Left hindlimb (tissue), 1 donor: ENCODE measurements at regions not wholly inside any gene's neighbourhood (a gene's known extent, or its start where the extent isn't known, plus 50 kb on each side); places are given as distances from the start of the nearest gene placed in this dataset.
"Not testable (repeated sequence)": the region's sequence is repeated elsewhere in the genome, so short reads cannot be mapped to it uniquely, and the experiment has no call there.

Source experiments
- DNase-seq: peaks from one replicate; pipeline ENCODE4 v3.0.0-alpha.2; 2018

DNA sequence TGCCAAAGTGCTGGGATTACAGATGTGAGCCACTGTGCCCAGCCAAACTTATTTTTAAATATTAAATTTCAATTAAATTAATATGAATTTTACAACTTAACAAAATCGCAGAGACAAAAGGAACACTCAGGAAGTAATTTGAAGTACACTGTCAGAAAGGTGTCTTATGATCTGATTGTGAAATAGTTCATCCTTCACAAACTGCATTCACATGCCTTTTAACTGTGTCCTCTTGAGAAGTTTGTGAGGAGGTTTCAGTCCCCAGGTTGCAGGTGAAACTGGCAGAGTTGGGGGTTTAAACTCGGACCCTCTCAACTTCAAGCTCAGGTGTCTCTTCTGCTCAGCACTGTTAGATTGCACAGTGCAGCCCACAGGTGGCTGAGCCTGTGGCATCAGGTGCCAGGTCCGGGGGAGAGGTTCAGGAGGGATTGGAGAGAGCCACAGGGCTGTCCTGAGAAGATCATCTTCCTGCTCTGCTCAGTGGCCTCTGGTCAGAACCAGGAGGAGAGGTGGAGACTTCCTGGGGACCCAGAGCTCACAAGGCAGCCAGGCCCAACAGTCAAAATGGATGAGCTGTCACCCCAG, 152.3 kb upstream of the RAB4A start:
- no peak for DNase-seq

DNA sequence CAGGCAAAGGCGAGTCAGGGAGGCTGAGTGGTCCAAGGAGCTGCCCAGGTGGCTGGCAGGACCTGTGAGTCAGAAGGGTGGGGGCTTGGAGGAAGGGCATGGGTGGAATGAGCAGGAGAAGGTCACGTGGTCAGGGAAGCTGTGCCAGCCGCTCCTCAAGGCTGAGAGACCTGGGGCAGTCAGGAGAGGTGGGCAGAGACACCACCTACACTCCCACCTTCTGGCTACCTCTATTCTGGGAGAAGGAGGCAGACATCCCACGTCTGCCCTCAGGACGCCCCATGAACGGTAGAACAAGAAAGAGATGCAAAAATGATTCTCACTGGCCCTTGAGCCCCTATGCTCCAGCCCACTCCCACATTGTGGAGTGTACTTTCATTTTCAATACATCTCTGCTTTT, 151.8 kb upstream of the RAB4A start:
- DNase-seq = no peak

DNA sequence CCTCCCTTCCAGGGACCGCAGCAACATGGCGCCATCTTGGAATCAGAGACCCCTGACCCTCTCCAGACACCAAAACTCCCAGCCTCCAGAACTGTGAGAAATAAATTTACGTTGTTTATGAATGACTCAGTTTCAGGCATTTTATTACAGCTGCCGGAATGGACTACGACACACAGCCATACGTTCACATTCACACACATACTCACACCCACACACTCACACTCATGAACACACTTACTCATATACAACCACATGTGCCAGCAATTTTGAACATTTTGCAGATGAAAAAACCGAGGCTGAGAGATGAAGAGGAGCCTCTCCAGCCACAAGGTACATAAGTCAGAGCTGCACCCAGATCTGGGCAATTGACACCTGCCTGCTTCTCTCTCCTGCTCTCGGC, 151.0 kb upstream of the RAB4A start:
- DNase-seq = no peak

DNA sequence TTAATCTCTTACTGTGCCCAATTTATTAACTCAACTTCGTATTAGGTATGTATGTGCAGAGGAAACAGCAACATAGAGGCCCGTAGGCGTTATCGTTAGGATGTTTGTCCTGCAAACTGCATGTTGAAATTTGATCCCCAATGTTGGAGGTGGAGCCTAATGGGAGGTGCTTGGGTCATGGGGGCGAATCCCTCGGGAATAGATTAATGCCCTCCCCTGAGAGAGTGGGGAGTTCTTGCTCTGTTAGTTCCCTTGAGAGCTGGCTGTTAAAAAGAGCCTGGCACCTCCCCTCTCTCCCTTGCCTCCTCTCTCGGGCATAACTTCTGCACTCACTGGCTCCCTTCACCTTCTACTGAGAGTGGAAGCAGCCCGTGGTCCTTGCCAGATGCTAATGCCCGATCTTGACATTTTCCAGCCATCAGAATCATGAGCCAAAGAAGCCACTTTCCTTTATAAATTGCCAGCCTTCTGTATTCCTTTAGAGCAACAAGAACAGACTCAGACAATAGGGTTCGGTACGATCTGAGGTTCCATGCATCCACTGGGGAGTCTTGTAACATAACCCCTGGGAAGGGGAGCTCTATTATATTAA, 149.0 kb upstream of the RAB4A start:
- no peak for DNase-seq

DNA sequence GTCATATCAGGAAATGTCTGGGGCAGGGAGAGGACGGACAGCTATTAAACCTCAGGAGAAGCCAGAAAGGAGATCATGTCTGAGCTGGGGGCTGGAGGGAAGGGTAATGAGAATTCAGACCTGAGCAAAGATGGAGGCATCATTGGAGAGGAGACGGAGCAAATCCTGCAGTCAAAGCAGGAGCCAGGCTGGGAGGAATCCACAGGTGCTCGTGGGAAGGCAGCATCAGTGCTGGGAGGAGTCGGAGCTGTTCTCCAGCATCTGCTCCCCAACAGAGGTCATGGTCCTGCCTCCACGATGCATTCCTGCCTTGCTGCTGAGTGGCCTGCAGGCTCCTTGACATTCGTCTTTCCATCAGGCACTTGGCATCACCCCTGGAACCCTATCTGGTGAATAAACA, 148.3 kb upstream of the RAB4A start:
- no peak for DNase-seq

DNA sequence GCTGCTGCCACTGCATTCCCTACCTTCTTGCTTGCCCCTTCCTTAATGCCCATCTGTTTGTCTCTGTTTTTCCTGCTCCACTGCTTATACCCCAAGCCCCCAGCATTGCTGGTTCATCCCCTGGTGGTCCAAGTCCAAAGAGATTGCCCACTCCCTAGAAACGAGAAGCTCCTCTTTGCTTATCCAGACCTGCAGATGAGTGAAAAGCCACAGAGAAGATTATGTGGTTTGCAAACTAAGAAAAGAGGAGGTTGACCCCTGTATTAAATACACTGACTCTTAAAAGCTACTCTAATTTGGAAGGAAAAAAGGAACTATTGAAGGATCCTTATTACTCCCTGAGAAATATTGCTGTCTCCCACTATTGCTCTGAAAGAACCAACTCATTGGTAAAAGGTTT, 146.8 kb upstream of the RAB4A start:
- DNase-seq = no peak

DNA sequence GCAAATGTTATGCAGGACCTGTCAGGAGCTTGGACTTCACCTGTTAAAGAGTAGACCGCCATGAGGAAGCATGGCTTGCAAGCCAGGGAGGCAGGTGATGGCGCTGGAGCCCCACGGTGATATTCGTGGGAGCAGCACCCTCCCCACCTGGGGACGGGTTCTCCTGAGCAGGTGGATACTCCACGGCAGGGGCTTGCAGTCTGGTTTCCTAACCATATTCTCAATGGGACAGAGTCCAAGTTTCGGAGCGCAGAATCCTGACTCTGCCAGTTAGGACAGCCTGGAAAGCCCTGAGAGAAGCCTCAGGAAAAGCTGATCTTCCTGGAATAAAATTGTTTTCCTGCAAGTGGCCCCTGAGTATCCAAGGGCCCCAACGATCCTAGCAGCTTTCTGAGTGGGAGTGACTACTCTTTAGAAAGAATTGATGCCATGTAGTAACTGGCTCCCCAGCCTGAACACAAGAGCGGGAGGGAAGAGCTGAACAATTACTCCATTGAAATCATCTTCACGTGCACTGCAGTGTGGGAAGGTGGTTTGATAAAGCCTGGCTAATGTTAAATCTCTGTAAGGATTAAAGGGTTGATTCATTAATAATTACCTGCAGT, 146.3 kb upstream of the RAB4A start:
- DNase-seq = no peak

DNA sequence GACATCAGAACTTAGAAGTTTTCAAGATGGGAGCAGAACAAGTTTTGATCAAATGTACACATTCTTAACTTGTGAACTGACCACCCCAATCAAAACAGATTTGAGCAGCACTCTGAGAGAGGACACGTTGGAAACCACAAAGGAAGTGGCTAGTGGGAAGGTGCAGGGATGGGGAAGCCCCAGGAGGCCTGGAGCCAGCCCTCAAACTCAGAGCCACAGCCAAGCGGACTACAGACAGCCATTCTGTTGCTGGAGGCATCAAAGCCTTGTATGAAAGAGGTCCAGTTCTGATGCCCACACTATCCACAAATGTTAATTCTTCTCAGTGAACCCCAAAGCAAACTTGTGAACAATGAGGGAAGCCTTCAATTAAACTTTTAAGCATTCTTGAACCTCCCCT, 143.6 kb upstream of the RAB4A start:
- no peak for DNase-seq

DNA sequence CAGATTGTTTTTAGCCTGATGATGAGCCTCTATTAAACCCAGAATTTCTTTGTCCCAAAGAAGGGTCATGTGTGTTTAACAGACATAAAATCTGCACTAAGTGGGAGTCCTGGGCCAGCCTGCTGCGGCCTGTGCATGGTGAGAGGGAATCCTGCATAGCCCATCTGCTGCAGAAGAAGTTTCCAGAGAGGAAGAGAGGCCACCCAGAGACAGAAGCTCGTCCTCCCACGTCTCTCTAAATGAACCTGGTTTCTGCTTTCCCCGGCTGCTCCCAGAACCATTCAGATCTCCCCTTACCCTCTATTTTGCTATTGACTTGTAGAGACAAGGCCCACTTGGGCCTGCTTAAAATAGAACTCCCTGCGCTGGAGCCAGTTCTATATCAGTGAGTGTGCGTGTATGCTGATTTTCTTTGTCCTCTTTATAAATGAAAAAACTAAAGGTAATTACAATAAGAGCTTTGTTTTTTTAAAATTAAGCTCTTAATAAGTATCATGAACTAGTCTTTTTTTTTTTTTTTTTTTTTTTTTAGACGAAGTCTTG, 142.8 kb upstream of the RAB4A start:
- DNase-seq = no peak

DNA sequence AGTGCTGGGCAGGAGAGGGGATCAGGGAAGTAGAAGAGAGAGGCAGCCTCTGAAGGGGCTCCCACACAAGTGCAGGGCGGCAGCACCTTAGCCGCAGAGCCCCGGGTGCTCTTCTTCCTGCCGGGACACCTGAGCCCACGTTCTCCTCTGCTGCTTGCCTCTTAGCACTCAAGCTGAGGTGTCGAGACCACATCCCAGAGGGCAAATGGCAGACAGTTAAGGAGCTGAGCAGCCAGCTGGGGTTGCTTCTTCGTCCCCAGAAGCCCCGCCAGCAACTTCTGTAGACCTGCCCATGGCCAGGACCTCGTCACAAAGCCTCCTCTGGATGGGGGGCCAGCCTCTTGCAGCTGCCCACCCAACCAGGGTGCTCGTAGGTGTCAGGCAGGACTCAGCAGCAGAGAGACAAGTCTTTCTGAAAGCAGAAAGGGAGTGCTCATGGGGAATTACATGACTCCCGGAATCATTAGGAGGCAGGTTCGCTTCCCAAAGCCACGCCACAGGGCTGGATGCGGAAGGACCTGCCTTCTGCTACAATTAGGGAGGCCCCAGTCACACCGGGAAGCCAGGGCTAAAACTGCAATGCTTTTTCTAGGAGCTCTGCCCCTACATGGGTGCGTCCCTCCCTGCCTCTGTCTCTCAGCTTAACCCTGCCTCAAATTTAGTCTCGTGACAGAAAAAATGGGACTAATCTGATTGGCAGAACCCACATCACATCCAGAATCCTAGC, 141.4 kb upstream of the RAB4A start:
- DNase-seq = no peak

DNA sequence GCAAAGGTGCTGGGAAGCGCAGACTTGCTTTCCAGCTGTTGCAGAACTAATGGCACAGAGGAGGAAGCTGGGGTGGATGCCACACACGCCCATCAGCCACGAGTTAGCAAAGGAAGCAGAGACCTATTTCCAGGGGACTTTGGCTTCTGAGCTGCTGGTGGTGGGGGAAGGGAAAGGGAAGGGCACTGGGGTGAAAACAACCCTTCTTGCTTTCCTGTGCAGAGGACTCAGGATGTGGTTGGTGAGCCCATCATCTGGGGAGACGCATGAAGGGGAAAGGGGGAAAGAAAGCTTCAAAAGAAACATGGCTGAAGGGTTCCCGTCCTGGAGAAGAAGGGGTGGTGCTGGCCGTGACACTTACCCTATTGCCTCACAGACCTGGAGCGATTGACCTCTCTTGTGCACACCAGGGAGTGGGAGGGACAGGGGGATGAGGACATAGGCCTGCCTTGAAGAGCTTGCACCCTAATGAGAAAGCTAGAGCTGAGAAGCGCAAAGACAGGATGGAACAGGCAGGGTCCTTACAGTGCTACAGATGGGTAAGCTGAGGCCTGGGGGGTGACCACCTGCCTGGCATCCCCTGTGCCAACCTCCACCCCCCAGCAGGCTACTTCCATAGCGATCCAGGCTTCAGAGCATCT, 140.8 kb upstream of the RAB4A start:
- no peak for DNase-seq

DNA sequence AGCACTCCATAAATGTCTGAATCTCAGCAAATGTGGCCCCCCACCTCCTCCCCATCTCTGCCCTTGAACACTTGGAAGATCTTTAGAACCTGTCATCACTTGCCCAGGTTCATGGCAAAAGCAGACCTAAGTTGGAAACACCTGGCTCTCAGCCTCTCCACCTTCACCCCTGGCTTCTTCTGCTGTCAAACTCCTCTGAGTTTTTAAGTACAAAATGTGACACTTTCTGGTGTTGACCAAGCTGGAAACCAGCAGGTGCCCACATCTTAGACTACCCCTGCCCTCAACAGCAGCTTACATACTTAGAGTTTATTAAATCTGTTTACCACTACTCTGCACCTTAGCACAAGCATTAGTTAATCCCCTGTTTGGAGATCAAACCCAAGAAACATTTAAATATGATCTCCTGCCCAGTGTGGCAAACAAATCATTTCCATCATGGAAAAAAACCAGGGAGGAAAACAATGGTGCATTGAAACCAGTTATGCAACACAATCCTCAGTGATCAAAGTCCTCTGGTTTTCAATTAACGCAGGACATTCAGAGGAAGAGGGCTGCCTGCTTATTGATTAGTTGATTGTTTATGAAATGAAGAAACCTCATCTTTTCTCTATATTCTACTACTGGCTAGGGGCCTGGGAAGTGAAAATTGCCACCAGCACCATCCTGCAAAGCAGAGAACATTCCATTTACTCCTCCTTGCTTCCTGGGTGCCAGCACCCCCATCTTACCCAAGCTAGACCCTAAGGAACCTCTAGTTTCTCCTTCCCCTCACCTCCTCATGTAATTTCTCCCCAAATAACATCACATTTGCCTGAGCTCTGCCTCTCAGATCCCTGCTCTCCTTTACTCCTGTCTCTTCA, 139.4 kb upstream of the RAB4A start:
- DNase-seq = no peak

DNA sequence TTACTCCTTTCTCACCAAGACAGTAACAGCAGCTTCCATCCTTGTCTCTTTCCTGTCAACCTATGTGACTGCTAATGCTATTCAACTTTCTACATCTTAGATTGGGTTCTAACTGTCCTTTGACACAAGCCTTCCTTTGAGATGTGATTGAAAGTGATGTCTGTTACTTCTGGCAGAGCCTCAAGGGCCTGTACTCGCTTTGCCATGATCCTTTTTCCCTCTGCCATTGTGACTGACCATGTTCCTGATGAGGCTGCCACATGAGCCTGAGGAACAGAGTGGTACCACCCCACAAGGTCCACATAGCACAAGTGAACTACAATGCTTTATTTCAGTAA, 138.8 kb upstream of the RAB4A start:
- DNase-seq = no peak

DNA sequence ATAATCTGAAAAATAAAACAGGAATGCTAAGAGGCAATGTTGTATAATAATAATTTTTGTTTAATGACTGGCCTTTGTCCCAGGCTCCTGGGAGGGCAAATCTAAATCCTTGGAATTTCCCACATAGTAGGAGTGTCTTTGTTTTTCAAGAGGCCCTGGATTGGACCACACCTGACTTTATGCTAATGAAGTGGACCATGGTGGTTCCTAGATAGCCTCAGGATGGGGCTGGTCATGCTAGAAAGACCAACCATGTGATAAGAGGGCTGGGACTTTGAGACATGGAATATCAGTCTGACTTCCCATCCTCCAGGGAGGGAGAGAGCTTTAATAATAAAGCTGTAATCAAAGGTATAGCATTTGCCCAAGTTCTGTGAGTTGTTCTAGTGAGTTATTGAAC, 138.2 kb upstream of the RAB4A start:
- no peak for DNase-seq

DNA sequence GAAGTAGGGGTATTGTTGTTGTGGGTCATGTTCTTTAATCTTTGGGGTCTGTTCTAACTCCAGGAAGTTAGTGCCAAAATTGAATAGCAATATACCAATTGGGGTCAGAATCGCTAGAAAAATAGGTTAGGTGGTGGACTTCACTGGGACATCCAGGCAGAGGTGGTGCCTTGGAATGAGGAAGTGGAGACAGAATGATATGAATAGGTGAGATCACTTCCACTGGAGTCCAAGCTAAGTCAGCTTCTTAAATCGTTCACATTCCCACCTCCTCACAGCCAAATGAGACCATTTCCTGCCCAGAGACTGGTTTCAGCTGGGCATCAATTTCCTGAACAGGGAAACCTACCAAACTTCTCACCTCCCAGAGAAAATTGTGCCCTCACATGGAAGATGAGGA, 137.8 kb upstream of the RAB4A start:
- DNase-seq = no peak

DNA sequence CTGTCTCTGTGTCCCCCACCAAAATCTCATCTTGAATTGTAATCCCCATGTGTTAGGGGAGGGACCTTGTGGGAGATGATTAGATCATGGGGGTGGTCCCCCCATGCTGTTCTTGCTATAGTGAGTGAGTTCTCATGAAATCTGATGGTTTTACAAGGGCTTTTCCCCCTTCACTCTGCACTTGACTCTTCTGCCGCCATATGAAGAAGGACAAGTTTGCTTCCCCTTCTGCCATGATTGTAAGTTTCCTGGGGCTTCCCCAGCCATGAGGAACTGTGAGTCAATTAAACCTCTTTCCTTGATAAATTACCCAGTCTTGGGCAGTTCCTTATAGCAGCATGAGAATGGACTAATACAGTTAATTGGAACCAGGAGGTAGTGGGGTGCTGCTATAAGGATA, 137.1 kb upstream of the RAB4A start:
- no peak for DNase-seq

DNA sequence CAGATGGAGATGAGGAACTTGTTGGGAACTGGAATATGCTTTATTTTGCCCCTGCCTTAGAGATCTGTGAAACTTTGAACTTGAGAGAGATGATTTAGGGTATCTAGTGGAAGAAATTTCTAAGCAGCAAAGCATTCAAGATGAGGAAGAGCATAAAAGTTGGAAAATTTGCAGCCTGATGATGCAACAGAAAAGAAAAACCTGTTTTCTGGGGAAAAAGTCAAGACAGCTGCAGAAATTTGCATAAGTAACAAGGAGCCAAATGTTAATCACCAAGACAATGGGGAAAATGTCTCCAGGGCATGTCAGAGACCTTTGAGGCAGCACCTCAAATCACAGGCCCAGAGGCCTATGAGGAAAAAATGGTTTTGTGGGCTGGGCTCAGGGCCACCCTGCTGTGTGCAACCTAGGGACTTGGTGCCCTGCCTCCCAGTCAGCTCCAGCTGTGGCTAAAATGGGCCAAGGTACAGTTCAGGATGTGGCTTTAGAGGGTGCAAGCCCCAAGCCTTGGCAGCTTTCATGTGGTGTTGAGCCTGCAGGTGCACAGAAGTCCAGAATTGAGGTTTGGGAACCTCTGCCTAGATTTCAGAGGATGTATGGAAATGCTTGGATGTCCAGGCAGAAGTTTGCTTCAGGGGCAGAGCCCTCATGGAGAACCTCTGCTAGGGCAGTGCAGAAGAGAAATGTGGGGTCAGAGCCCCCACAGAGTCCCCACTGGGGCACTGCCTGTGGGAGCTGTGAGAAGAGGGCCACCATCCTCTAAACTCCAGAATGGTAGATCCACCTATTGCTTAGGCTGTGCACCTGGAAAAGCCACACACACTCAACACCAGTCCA, 136.3 kb upstream of the RAB4A start:
- DNase-seq = not testable (repeated sequence)

DNA sequence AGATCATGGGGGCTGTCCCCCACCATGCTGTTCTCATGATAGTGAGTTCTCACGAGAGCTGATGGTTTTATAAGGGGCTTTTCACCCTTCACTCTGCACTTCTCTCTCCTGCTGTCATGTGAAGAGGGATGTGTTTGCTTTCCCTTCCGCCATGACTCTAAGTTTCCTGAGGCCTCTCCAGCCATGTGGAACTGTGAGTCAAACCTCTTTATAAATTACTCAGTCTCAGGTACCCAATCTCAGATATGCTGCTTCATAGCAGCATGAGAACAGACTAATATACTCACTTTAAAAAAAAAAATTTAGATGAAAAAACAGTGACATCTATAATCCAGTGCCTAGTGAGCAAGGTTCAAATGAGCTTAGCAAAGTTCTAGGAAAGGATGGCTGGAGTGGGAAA, 135.1 kb upstream of the RAB4A start:
- no peak for DNase-seq

DNA sequence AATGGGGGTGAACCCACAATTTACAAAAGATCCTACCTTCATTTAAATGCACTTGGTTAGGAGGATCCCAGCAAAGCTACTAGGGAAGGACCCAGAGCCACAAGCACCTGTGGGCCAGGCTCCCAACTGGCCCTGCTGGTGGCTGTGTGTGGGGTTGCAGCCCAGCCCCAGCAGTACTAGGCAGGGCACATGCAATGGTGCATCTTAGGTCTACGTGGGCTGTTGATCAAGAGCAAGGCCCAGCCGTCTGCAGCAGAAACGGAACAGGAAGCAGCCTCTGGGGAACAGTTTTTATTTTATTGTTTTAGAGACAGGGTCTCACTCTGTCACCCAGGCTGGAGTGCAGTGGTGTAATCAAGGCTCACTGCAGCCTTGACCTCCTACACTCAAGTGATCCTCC, 134.1 kb upstream of the RAB4A start:
- DNase-seq = no peak

DNA sequence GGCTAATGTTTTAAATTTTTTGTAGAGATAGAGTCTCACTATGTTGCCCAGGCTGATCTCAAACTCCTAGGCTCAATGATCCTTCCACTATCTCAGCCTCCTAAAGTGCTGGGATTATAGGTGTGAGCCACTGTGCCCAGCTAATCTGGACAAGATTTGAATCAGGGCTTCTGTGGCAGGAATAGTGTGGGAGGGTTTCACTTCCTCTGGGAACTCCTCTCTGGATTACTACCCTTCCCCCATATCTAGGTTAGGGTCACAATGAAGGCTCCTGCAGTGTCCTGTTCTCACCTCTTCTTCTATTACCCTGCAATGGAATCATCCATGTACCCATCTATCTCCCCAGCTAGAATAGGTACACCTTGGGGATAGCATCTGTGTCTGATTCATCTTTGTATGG, 133.6 kb upstream of the RAB4A start:
- no peak for DNase-seq

DNA sequence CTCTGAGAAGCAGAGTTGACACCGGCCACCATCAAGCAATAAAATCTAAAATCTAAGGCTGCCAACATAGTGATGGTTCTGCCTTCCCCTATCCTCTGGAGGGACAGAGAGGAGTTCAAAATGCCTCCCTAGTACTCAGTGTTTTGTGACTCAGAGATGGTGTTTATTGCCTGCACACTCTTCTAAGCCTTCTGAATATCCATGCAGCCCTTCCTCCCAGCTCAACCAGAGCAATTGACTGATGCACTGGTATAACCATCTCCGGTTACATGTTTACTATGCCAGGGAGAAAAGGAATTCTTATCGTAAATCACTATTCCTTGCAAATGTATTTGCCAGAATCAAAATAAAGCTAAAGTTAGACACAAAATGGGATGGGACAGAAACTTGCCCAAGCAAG, 132.9 kb upstream of the RAB4A start:
- no peak for DNase-seq
